Neural cell (in vitro differentiated cells): ENCODE measurements at regions not wholly inside any gene's neighbourhood (a gene's known extent, or its start where the extent isn't known, plus 50 kb on each side); places are given as distances from the start of the nearest gene placed in this dataset.

Experiments
- EP300 ChIP-seq: fragments of 450-650 bp; conservative IDR thresholded peaks from 2 replicates; pipeline ENCODE4 v1.6.1; 2014; ENCODE audit warnings: antibody characterized with exemption, mild to moderate bottlenecking, moderate library complexity; ENCODE audit not compliant: poor library complexity, severe bottlenecking
- MXI1 ChIP-seq: fragments of 450-650 bp; conservative IDR thresholded peaks from 2 replicates; pipeline ENCODE4 v1.6.1; 2014; ENCODE audit warnings: antibody characterized with exemption, mild to moderate bottlenecking; ENCODE audit not compliant: poor library complexity, severe bottlenecking
- POLR2AphosphoS5 ChIP-seq: IDR thresholded peaks from 2 replicates; pipeline ENCODE4 v1.6.1; 2012
- TF ChIP-seq, protein P1 (sequence below): fragments of 450-650 bp; IDR thresholded peaks from 2 replicates; pipeline ENCODE4 v1.5.1; 2014; ENCODE audit warnings: antibody characterized with exemption, mild to moderate bottlenecking, moderate library complexity; ENCODE audit not compliant: poor library complexity, severe bottlenecking
- TF ChIP-seq, protein P2 (sequence below): IDR thresholded peaks from 2 replicates; pipeline ENCODE4 v1.6.1; 2012; ENCODE audit warnings: borderline replicate concordance

DNA sequence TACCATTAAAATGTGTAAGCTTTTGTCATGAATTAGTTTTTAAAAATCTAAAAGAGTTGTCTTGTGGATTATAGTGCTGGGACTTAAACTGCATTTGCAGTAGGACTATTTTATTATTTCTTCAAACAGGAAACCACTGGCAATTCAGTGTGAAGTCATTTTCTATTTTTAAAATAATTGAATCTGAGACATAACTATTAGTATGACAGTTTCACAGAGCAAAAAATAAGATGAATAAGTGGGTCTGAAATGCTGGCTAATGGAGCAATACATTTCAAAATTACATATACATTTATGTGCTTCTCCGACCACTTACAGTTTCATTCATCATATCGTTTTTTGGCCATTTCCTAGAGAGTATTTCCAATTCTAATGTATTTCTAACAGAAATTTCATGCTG is 75.3 kb upstream of the RAPGEF2 start:
- TF ChIP-seq EP300 (peak; percentile 87), MXI1 (no peak), POLR2AphosphoS5 (peak; percentile 86)
- TF ChIP-seq, protein P1, sequence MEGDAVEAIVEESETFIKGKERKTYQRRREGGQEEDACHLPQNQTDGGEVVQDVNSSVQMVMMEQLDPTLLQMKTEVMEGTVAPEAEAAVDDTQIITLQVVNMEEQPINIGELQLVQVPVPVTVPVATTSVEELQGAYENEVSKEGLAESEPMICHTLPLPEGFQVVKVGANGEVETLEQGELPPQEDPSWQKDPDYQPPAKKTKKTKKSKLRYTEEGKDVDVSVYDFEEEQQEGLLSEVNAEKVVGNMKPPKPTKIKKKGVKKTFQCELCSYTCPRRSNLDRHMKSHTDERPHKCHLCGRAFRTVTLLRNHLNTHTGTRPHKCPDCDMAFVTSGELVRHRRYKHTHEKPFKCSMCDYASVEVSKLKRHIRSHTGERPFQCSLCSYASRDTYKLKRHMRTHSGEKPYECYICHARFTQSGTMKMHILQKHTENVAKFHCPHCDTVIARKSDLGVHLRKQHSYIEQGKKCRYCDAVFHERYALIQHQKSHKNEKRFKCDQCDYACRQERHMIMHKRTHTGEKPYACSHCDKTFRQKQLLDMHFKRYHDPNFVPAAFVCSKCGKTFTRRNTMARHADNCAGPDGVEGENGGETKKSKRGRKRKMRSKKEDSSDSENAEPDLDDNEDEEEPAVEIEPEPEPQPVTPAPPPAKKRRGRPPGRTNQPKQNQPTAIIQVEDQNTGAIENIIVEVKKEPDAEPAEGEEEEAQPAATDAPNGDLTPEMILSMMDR, result no peak
- TF ChIP-seq, protein P2, sequence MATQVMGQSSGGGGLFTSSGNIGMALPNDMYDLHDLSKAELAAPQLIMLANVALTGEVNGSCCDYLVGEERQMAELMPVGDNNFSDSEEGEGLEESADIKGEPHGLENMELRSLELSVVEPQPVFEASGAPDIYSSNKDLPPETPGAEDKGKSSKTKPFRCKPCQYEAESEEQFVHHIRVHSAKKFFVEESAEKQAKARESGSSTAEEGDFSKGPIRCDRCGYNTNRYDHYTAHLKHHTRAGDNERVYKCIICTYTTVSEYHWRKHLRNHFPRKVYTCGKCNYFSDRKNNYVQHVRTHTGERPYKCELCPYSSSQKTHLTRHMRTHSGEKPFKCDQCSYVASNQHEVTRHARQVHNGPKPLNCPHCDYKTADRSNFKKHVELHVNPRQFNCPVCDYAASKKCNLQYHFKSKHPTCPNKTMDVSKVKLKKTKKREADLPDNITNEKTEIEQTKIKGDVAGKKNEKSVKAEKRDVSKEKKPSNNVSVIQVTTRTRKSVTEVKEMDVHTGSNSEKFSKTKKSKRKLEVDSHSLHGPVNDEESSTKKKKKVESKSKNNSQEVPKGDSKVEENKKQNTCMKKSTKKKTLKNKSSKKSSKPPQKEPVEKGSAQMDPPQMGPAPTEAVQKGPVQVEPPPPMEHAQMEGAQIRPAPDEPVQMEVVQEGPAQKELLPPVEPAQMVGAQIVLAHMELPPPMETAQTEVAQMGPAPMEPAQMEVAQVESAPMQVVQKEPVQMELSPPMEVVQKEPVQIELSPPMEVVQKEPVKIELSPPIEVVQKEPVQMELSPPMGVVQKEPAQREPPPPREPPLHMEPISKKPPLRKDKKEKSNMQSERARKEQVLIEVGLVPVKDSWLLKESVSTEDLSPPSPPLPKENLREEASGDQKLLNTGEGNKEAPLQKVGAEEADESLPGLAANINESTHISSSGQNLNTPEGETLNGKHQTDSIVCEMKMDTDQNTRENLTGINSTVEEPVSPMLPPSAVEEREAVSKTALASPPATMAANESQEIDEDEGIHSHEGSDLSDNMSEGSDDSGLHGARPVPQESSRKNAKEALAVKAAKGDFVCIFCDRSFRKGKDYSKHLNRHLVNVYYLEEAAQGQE, result no peak
